ENCODE measurements at regions not wholly inside any gene's neighbourhood (a gene's known extent, or its start where the extent isn't known, plus 50 kb on each side); places are given as distances from the start of the nearest gene placed in this dataset.

GRCh38 chr2:61718965-61719364, 134.9 kb downstream of the FAM161A start:
- ATAC-seq (peak; percentile 75 to 93 (median 88)), DNase-seq (peak; percentile 34 to 58)
- peak overlapping the region in 7 of 10 donors; percentile 14 to 63 (median 46) for H3K27ac ChIP-seq
- no peaks in the 10 kb centered on the region for H3K36me3 ChIP-seq
- intact Hi-C loops (cut with DNase I), result no loop called here
- peaks cover 0 to 19% (median 0%) of the 10 kb centered on the region in 9 donors for H3K4me1 ChIP-seq
- no peaks in the 10 kb centered on the region for H3K9me3 ChIP-seq
- 46 to 60% methylated on average over 5 of the region's 5 CpGs for WGBS, 2 donors
- H3K27me3 ChIP-seq, result no peaks in the 10 kb centered on the region
- H3K4me3 ChIP-seq, result no peak overlapping the region
- no peak for TF ChIP-seq CTCF (IDR thresholded peaks at IDR 0.05)

DNA sequence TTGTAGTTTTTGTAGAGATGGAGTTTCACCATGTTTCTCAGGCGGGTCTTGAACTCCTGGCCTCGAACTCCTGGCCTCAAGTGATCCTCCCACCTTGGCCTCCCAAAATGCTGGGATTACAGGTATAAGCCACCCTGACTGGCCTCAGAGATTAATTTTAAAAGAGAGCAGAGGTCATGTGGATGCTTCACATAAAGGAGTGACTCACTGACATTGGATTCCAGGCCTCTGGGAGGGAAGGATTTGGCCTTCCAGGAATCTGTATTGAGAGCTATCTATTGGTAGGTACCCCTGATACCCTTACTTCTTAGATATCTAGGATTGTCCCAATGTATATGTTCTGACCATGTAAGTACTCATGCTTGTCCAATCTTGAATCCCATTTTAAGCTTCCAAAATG, 138.4 kb downstream of the FAM161A start:
- 88 to 92% methylated on average over 2 of the region's 2 CpGs for WGBS, 2 donors
- DNase-seq, result no peak
- no peak overlapping the region for H3K4me3 ChIP-seq
- peaks cover 0 to 29% (median 0%) of the 10 kb centered on the region in 9 donors for H3K4me1 ChIP-seq
- TF ChIP-seq CTCF (IDR thresholded peaks at IDR 0.05), result no peak
- no peaks in the 10 kb centered on the region for H3K9me3 ChIP-seq
- no peaks in the 10 kb centered on the region for H3K27me3 ChIP-seq
- intact Hi-C loops (cut with DNase I), result loop anchor here in 1 of 10 donors (2.0 kb wide), 1 partner anchor 57 kb away; no protein-coding TSS in a partner anchor
- no peaks in the 10 kb centered on the region for H3K36me3 ChIP-seq
- no peak for ATAC-seq
- no peak overlapping the region for H3K27ac ChIP-seq

GRCh38 chr2:61714210-61714609, 139.7 kb downstream of the FAM161A start:
- H3K9me3 ChIP-seq, result no peaks in the 10 kb centered on the region
- intact Hi-C loops (cut with DNase I), result loop anchor here in 1 of 10 donors (2.0 kb wide), 1 partner anchor 55 kb away; no protein-coding TSS in a partner anchor
- peak overlapping the region in 9 of 10 donors; percentile 39 to 69 (median 59) for H3K27ac ChIP-seq
- 57 to 63% methylated on average over 5 of the region's 5 CpGs for WGBS, 2 donors
- H3K27me3 ChIP-seq, result no peaks in the 10 kb centered on the region
- H3K4me1 ChIP-seq, result peaks cover 0 to 26% (median 0%) of the 10 kb centered on the region in 9 donors
- ATAC-seq (peak in 7 of 8 donors; percentile 72 to 92 (median 83)), DNase-seq (peak; percentile 22 to 25)
- no peaks in the 10 kb centered on the region for H3K36me3 ChIP-seq
- TF ChIP-seq CTCF (IDR thresholded peaks at IDR 0.05), result no peak
- no peak overlapping the region for H3K4me3 ChIP-seq

- intact Hi-C loops (cut with DNase I), result no loop called here
- ATAC-seq, result peak in 6 of 8 donors; percentile 60 to 81 (median 74)
- 64 to 65% methylated on average over 6 of the region's 6 CpGs for WGBS, 2 donors
- TF ChIP-seq CTCF (IDR thresholded peaks at IDR 0.05), result no peak
- Histone ChIP-seq H3K4me3 (no peak overlapping the region), H3K4me1 (peaks cover 0 to 22% (median 0%) of the 10 kb centered on the region in 9 donors), H3K36me3 (no peaks in the 10 kb centered on the region), H3K9me3 (no peaks in the 10 kb centered on the region), H3K27ac (peak overlapping the region in 9 of 10 donors; percentile 39 to 69 (median 59)), H3K27me3 (no peaks in the 10 kb centered on the region)
- DNase-seq, result no peak
Measured at GRCh38 chr2:61713457-61713856, 140.4 kb downstream of the FAM161A start.

All from heart right ventricle (tissue), 16 donors.